Activated T-helper 17 cell treated with anti-CD3 and anti-CD28 coated beads, Interleukin-2, amount 50 U/mL, for 72 hours (primary cell): ENCODE measurements at regions not wholly inside any gene's neighbourhood (a gene's known extent, or its start where the extent isn't known, plus 50 kb on each side); places are given as distances from the start of the nearest gene placed in this dataset.

Experiments
- ATAC-seq: fragments of 150-1000 bp; cut with Tn5 transposase; replicated peaks from 2 replicates; pipeline ENCODE4 v1.10.0; 2021; ENCODE audit warnings: mild to moderate bottlenecking, moderate library complexity
- H3K27ac Mint-ChIP-seq: one replicate; pipeline ENCODE4 v1.8.0; 2022; ENCODE audit warnings: mixed read lengths
- H3K27me3 Mint-ChIP-seq: one replicate; pipeline ENCODE4 v1.8.0; 2022; ENCODE audit warnings: mixed read lengths
- H3K36me3 Mint-ChIP-seq: one replicate; pipeline ENCODE4 v1.8.0; 2022; ENCODE audit warnings: low read depth, mild to moderate bottlenecking, mixed read lengths
- H3K4me1 Mint-ChIP-seq: one replicate; pipeline ENCODE4 v1.8.0; 2022; ENCODE audit warnings: mixed read lengths
- H3K4me3 Mint-ChIP-seq: one replicate; pipeline ENCODE4 v1.8.0; 2022; ENCODE audit warnings: mild to moderate bottlenecking, mixed read lengths
- H3K9me3 Mint-ChIP-seq: one replicate; pipeline ENCODE4 v1.8.0; 2022; ENCODE audit warnings: mixed read lengths

DNA sequence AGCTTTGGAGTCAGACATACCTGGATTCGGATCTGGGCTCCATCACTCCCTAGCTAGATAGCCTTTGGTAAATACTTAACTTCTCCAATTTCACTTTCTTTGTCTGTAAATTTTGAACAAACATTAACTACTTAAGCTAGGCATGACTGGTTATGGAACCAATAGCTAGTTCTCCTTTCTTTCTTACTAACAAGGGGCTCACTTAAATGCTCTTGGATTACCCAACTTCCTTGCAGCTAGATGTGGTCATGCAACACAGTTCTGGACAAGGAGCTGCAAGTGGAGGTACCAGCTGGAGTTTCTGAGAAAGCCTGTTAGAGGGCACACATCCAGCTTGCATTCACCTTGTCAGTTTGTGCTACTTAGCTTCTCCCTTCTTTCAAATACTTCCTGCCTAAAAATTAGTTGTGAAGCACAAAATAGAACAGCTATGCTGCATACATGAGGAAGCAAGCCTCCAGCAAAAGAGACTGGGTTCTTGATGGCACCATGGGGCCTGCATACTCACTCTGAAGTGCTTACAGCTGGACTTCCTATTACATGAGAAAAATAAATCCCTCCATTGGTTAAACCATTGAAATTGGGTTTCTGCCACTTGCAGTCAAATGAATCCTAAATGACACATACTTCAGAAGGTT is 210.1 kb upstream of the EEA1 start:
- Mint-ChIP-seq H3K27me3 (peaks cover 4% of the 10 kb centered on the region), H3K36me3 (no peaks in the 10 kb centered on the region), H3K27ac (no peak overlapping the region)

DNA sequence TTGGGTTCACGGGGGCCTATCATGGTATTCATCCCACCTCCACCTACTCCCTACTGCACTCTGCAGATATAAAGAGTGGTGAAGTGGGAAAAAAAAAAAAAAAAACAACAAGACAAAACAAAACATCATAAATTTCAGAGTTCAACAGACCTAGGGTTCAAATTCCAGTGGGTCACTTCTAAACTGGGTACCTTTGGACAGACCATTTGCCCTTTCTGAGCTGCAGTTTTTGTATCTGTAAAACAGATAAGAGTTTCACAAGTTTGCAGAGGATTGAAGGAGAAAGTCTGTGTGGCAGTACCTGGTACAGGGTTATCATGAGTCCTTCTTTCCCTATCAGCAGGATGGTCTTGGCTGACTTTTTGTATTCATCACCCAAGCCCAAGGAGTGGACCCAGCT is 211.2 kb upstream of the EEA1 start:
- Mint-ChIP-seq H3K4me1 (peaks cover 7% of the 10 kb centered on the region), H3K9me3 (peaks cover 4% of the 10 kb centered on the region), H3K36me3 (no peaks in the 10 kb centered on the region), H3K27ac (no peak overlapping the region), H3K4me3 (no peak overlapping the region), H3K27me3 (peaks cover 4% of the 10 kb centered on the region)
- no peak for ATAC-seq

More for the DNA sequence above, 210.1 kb upstream of the EEA1 start:
- Mint-ChIP-seq H3K9me3 (peaks cover 4% of the 10 kb centered on the region), H3K4me3 (no peak overlapping the region), H3K4me1 (peaks cover 12% of the 10 kb centered on the region)
- no peak for ATAC-seq

DNA sequence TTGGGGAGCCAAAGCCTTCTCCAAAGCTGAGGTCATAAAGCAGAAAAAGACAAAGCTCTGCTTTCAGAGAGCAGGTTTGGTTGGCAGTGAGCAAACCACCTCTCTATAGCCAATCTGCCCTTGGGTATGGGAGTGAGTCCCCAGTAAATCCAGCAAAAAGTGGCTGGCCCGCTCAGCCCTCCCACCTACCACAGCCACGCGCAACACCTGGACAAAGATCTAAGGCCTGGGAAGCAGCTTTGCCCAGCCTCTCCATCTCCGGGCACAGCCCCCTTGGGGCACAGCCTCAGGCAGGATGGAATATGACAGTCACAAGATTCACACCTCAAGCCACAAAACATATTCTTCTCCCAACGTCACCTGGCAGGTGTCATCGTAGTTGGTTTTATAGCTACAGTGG is 211.7 kb upstream of the EEA1 start:
- Mint-ChIP-seq H3K27ac (no peak overlapping the region), H3K9me3 (peaks cover 4% of the 10 kb centered on the region), H3K4me3 (no peak overlapping the region), H3K36me3 (no peaks in the 10 kb centered on the region), H3K27me3 (peaks cover 4% of the 10 kb centered on the region), H3K4me1 (peaks cover 2% of the 10 kb centered on the region)
- no peak for ATAC-seq

DNA sequence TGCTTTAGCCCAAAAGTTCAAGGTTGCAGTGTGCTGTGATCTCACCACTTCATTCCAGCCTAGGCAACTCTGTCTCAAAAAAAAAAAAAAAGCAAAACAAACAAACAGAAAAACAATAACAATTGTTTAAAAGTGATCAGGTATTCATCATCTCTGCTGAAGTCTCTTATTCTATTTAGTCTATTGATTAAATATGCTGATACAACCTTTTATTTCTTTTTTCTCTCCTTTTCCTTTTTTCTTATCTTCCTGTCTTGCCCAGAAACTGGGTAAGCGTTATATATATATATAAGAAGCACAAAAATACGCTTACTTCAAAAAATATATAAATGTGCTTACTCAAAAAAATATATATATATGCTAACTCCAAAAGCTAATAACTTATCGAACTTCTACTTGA is 213.8 kb upstream of the EEA1 start:
- ATAC-seq = no peak
- no peaks in the 10 kb centered on the region for H3K4me1 Mint-ChIP-seq
- no peaks in the 10 kb centered on the region for H3K36me3 Mint-ChIP-seq
- H3K27ac Mint-ChIP-seq = no peak overlapping the region
- H3K27me3 Mint-ChIP-seq = peaks cover 5% of the 10 kb centered on the region
- H3K4me3 Mint-ChIP-seq = no peak overlapping the region
- peaks cover 4% of the 10 kb centered on the region for H3K9me3 Mint-ChIP-seq

DNA sequence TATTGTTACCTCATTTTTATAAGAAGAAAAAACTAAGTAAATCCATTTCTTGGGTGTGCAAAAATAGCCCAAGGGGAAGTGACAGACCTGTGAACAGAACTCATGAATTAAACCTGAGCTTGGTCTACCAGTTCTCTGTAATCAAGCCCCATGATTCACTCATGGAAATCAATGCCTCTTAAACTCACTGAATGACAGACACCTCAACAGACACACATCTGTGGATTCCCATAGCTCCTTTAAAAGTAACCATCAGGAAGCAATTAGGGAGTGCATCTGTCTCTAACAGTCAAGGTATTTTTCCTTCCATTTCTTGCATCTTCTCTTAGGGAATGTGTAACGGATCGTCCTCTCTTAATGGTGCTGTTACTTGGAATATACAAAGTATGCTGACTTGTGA is 215.0 kb upstream of the EEA1 start:
- no peak for ATAC-seq
- Mint-ChIP-seq H3K9me3 (peaks cover 4% of the 10 kb centered on the region), H3K36me3 (no peaks in the 10 kb centered on the region), H3K27me3 (peaks cover 7% of the 10 kb centered on the region), H3K4me3 (no peak overlapping the region), H3K4me1 (no peaks in the 10 kb centered on the region), H3K27ac (no peak overlapping the region)

DNA sequence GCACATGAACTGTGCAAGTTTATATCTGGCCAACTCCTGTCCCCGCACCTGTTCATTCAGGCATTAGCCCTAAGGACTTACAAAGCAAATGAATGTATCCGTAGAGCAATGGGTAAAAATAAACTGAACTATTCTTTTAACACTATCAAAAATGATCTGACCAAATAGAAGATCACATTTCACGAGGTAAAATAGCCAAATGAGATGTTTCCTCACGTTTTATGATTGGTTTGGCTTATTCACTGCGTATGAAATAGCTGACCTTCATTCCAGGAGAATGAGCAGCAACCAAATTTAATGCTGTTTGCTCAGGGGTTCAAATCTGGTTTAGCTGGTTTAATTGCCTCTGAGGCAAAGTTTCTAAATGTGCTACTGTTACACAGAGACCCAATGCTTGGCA is 216.0 kb upstream of the EEA1 start:
- no peaks in the 10 kb centered on the region for H3K4me1 Mint-ChIP-seq
- no peak overlapping the region for H3K4me3 Mint-ChIP-seq
- H3K9me3 Mint-ChIP-seq = peaks cover 4% of the 10 kb centered on the region
- ATAC-seq = no peak
- no peaks in the 10 kb centered on the region for H3K36me3 Mint-ChIP-seq
- H3K27me3 Mint-ChIP-seq = peaks cover 7% of the 10 kb centered on the region
- no peak overlapping the region for H3K27ac Mint-ChIP-seq

DNA sequence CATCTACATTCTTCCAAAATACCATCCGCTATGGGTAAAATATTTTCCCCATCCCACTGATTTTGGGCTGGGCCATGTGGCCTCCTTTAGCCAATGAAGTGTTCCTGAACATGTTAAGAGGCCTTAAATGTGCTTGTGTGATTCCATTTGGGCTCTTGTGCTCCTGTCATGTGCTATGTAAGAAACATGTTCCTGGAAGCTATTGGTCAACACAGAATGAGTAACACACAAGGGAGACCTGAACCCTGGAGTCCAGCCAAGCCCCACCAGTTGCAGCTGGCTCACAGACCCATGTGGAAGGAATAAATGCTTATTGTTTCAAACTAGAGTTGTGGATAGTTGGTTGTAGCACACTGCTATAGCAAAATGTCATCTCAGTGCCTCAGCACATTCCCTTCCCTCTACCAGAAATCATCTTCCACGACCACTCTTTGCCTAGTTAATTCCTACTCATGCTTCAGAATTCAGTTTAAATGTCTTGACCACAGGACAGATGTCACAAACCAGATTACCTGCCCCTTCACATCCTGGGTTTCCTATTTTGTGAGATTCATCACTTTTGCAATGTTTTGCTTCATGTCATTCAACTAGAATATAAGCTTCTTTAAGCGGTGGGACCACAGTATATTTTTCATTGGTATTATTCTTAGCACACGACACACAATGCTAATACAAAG is 217.3 kb upstream of the EEA1 start:
- no peak overlapping the region for H3K4me3 Mint-ChIP-seq
- H3K27me3 Mint-ChIP-seq = peaks cover 11% of the 10 kb centered on the region
- H3K36me3 Mint-ChIP-seq = no peaks in the 10 kb centered on the region
- peaks cover 4% of the 10 kb centered on the region for H3K9me3 Mint-ChIP-seq
- no peak for ATAC-seq
- no peaks in the 10 kb centered on the region for H3K4me1 Mint-ChIP-seq
- no peak overlapping the region for H3K27ac Mint-ChIP-seq

DNA sequence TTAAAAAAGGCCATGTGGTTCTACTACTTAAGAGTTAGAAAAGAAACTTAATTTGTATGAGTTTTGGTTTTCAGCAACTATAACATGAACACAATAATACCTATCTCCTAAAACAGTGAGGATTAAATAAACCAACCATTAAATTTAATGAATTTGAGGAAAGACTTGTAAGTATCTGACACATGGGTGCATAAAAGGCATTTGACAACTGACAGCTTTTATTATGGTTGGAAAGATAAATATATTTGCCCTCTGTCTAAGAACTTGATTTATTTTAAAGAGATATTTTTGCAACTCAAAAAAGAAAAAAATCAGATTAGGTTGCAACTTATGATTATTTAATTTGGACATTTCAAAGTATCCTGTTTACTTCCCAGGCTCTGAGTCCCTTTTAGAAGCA is 217.9 kb upstream of the EEA1 start:
- Mint-ChIP-seq H3K4me1 (no peaks in the 10 kb centered on the region), H3K4me3 (no peak overlapping the region), H3K27me3 (peaks cover 10% of the 10 kb centered on the region), H3K36me3 (no peaks in the 10 kb centered on the region), H3K9me3 (peaks cover 3% of the 10 kb centered on the region), H3K27ac (no peak overlapping the region)
- ATAC-seq = no peak

DNA sequence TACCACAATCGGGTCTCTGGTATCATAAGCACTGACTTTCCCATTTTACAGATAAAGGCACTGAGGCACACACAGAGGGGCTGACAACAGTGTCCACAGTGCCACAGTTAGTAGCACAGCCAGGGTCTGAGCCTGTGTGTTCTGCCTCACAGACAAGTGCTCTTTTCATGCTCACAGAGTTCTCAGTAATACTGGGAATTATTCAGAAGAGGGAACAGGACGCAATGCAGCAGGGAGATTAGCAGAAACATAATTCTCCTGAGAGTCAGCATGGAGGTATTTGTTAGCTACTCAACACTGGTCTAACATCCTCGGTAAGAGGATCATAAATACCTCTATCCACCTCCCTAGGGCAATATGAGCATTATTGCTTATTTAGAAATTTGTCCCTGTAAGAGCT is 219.3 kb upstream of the EEA1 start:
- Mint-ChIP-seq H3K27me3 (peaks cover 7% of the 10 kb centered on the region), H3K4me3 (no peak overlapping the region), H3K36me3 (no peaks in the 10 kb centered on the region), H3K9me3 (no peaks in the 10 kb centered on the region), H3K27ac (no peak overlapping the region), H3K4me1 (no peaks in the 10 kb centered on the region)
- no peak for ATAC-seq

DNA sequence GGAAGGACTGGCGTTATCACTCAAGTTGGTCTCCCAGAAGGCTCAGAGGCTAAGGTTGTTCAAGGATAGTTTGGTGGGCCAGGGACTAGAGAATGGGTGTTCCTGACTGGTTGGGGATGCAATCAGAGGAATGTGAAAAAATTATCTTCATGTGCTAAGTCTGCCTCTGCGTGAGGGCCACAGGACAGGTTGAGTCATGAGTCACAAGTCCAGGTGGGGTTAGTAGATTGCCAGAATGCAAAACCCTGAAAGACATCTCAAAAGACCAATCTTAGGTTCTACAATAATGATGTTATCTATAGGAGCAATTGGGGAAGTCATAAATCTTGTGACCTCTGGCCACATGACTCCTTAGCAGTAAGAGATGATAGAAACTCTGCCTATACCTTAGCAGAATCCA is 220.1 kb upstream of the EEA1 start:
- H3K4me3 Mint-ChIP-seq = no peak overlapping the region
- no peaks in the 10 kb centered on the region for H3K4me1 Mint-ChIP-seq
- H3K9me3 Mint-ChIP-seq = no peaks in the 10 kb centered on the region
- H3K36me3 Mint-ChIP-seq = no peaks in the 10 kb centered on the region
- ATAC-seq = no peak
- H3K27ac Mint-ChIP-seq = no peak overlapping the region
- H3K27me3 Mint-ChIP-seq = peaks cover 8% of the 10 kb centered on the region

DNA sequence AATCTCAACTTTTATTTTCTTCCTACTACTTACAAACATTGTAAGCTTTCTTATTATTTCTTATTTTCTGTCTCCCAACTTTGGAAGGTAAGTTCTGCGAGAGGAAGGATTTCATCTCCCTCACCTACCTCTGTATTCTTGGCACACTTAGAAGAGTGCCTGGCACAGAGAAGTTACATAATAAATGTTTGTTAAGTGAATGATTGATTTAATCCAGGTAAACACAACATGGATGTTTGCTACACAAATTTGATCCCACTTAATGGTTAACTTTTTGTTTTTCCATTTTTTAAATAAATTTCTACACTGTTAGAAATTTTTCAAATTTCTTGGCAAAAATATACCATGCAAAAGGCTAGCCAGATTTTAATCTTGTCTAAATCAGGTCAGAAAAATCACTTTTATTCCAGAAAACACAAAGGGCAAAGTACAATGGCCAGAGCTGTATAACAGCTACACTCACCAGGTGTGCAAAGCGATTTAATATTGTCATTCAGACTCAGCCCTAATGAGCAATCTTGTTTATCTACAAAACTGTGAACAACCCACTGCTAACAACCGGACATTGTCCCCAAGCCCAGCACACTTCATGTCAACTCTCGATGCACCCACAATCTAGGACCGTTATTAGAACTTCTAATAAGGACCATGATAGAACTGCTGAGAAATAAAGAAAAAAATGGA is 222.1 kb upstream of the EEA1 start:
- Mint-ChIP-seq H3K36me3 (no peaks in the 10 kb centered on the region), H3K9me3 (no peaks in the 10 kb centered on the region), H3K27me3 (peaks cover 18% of the 10 kb centered on the region), H3K27ac (no peak overlapping the region), H3K4me1 (peaks cover 4% of the 10 kb centered on the region), H3K4me3 (no peak overlapping the region)
- no peak for ATAC-seq

DNA sequence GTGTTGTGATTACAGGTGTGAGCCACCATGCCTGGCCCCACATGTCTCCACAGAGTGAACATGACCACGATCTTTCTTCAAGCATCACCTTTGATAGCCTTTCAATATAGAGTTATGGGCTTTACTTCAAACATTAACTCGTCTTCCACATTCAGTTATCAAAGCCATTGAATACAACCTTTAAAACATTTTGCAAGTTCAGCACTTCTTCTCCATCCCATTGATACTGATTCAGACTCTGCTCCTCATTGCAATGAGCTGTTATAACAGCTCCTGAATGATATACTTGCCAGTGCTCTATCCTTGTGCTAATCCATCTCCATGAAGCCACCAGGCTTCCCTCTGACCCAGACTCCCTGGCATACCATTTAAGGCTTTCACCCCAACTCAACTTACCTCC is 223.5 kb upstream of the EEA1 start:
- Mint-ChIP-seq H3K9me3 (no peaks in the 10 kb centered on the region), H3K27me3 (peaks cover 22% of the 10 kb centered on the region), H3K4me1 (peaks cover 4% of the 10 kb centered on the region), H3K36me3 (no peaks in the 10 kb centered on the region), H3K4me3 (no peak overlapping the region), H3K27ac (no peak overlapping the region)
- no peak for ATAC-seq

DNA sequence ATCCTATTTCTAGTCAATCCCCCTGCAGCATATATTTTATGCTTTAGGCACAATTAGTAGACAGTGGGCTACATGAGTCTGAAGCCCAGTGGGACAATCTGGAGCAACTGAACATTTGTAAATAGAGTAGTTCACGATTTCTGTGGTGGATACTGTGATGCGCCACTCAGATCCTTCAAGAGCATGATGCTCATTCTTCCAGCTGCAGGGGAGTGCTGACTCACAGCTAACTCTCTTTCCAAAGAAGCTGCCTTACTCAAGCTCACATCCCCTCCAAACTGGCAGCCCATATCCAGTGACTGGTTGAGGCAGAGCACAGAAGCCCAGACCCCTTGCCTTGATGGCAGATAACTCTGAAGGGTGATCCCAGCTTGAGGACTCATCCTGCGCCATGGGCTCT is 224.2 kb upstream of the EEA1 start:
- no peak overlapping the region for H3K4me3 Mint-ChIP-seq
- H3K27me3 Mint-ChIP-seq = peaks cover 18% of the 10 kb centered on the region
- H3K4me1 Mint-ChIP-seq = peaks cover 4% of the 10 kb centered on the region
- no peaks in the 10 kb centered on the region for H3K36me3 Mint-ChIP-seq
- no peak for ATAC-seq
- no peak overlapping the region for H3K27ac Mint-ChIP-seq
- H3K9me3 Mint-ChIP-seq = peaks cover 4% of the 10 kb centered on the region

DNA sequence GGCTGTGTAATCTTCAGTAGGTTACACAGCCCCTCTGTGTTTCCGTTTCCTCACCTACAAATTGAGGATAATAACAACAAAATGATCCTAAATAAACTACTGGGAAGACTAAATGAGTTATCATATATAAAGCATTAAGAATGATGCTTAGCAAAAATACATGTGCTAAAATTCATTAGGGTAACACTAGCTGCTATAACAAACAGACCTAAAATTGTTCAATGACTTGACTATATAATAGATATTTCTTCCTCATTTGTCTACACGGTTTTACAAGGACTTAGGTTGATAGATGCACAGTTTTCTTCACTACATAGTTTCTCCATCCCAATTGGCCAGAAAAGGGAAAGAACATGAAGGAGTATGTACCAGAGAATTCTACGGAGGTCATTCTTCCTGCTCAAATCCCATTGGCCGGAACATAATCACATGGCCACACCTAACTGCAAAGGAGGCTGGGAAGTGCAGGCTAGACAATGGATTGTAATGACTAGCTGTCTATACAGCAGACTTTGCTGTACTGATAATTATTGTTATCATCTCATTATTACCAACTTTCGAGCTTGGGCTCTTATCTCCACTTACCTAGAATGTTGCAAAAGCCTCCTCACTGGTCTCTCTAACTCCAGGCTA is 223.5 kb upstream of the NUDT4 start:
- Mint-ChIP-seq H3K4me3 (no peak overlapping the region), H3K4me1 (peaks cover 4% of the 10 kb centered on the region), H3K9me3 (peaks cover 4% of the 10 kb centered on the region), H3K27ac (no peak overlapping the region), H3K36me3 (no peaks in the 10 kb centered on the region), H3K27me3 (peaks cover 18% of the 10 kb centered on the region)
- ATAC-seq = no peak
